Body of pancreas (tissue), 4 donors: ENCODE measurements at regions not wholly inside any gene's neighbourhood (a gene's known extent, or its start where the extent isn't known, plus 50 kb on each side); places are given as distances from the start of the nearest gene placed in this dataset.
"Not testable (repeated sequence)": the region's sequence is repeated elsewhere in the genome, so short reads cannot be mapped to it uniquely, and the experiment has no call there.

Source experiments
- ATAC-seq: fragments of 150-250 bp; one replicate; pipeline ENCODE4 v1.9.1; 2016
- DNase-seq, 4 donors: peaks; one replicate each; pipeline ENCODE4 v3.0.0-alpha.2; 2019
- H3K27ac ChIP-seq, 4 donors: fragments of 200-600 bp; sonication (generic); 1 replicate in 3 of 4; 2 replicates in 1 of 4; pipeline versions ENCODE4 v1.5.1 to v1.6.1; 2016 to 2019; ENCODE audit warnings: mild to moderate bottlenecking in 1 of 4, mixed read lengths in 1 of 4, moderate library complexity in 1 of 4
- H3K27me3 ChIP-seq, 2 donors: fragments of 200-600 bp; sonication (generic); one replicate each; pipeline ENCODE4 v1.6.0; 2016; ENCODE audit warnings: mild to moderate bottlenecking in 1 of 2
- H3K36me3 ChIP-seq, 2 donors: fragments of 200-600 bp; sonication (generic); replicated peaks in 1 of 2; 2 replicates each; pipeline ENCODE4 v1.5.1; 2016; ENCODE audit warnings: low read depth in 2 of 2; ENCODE audit not compliant: insufficient read depth in 1 of 2
- H3K4me1 ChIP-seq: fragments of 200-600 bp; sonication (generic); one replicate; pipeline ENCODE4 v1.6.0; 2016
- H3K4me3 ChIP-seq, 2 donors: fragments of 200-600 bp; sonication (generic); 1 replicate in 1 of 2; 2 replicates in 1 of 2; pipeline ENCODE4 v1.5.1; 2016 to 2019
- H3K9me3 ChIP-seq, 3 donors: fragments of 200-600 bp; sonication (generic); 1 replicate in 2 of 3; 2 replicates in 1 of 3; pipeline ENCODE4 v1.5.1; 2016
- CTCF ChIP-seq, 7 experiments: fragments of 450-650 bp in 4 of 7; fragments of 200-600 bp in 3 of 7; sonication (generic) in 3 of 7; IDR thresholded peaks; one replicate each; pipeline ENCODE4 v1.5.1; 2016 to 2019; ENCODE audit warnings: antibody characterized with exemption in 7 of 7
- POLR2A ChIP-seq, 3 donors: fragments of 450-650 bp; IDR thresholded peaks; one replicate each; pipeline ENCODE4 v1.6.1; 2016; ENCODE audit warnings: antibody characterized with exemption in 3 of 3, mild to moderate bottlenecking in 2 of 3
- WGBS, 2 donors: methylation state at CpG; one replicate each; pipeline ENCODE4 v1.1.5; 2017; 5-methylcytosine and 5-hydroxymethylcytosine counted together
- intact Hi-C: fragments of 100-400 bp; cut with DNase I; formaldehyde crosslinking; loops from one replicate; pipeline ENCODE4 v1.15.1; 2023

DNA sequence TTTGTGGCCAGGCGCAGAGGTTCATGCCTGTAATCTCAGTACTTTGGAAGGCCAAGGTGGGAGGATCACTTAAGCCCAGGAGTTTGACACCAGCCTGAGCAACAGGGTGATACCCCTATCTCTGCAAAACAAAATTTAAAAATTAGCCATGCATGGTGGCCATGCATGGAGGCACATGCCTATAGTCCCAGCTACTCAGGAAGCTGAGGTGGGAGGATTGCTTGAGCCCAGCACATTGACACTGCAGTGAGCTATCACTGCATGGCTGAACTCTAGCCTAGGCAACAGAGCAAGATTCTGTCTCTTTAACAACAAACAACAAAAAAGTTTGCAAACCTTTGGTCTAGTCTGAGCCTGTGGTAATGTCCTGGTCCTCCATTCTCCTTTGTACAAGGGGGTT is 69.2 kb upstream of the CNEP1R1 start:
- no peaks in the 10 kb centered on the region for H3K9me3 ChIP-seq
- 92 to 95% methylated on average over 1 of the region's 1 CpG for WGBS, 2 donors
- H3K4me1 ChIP-seq: no peaks in the 10 kb centered on the region
- no peak for DNase-seq
- H3K36me3 ChIP-seq: no peaks in the 10 kb centered on the region
- intact Hi-C loops: no loop called here
- no peaks in the 10 kb centered on the region for H3K27me3 ChIP-seq
- no peak overlapping the region for H3K27ac ChIP-seq
- TF ChIP-seq POLR2A (IDR thresholded peaks at IDR 0.05) (no peak), CTCF (IDR thresholded peaks at IDR 0.05) (no peak)
- ATAC-seq: no peak
- no peak overlapping the region for H3K4me3 ChIP-seq

GRCh38 chr16:49956915-49957314 is 68.1 kb upstream of the CNEP1R1 start:
- ATAC-seq (no peak), DNase-seq (no peak)
- intact Hi-C loops: no loop called here
- no peaks in the 10 kb centered on the region for H3K9me3 ChIP-seq
- TF ChIP-seq POLR2A (IDR thresholded peaks at IDR 0.05): no peak
- TF ChIP-seq CTCF (IDR thresholded peaks at IDR 0.05): no peak
- no peaks in the 10 kb centered on the region for H3K27me3 ChIP-seq
- no peak overlapping the region for H3K4me3 ChIP-seq
- H3K36me3 ChIP-seq: no peaks in the 10 kb centered on the region
- 38 to 40% methylated on average over 4 of the region's 4 CpGs for WGBS, 2 donors
- no peaks in the 10 kb centered on the region for H3K4me1 ChIP-seq
- H3K27ac ChIP-seq: no peak overlapping the region

DNA sequence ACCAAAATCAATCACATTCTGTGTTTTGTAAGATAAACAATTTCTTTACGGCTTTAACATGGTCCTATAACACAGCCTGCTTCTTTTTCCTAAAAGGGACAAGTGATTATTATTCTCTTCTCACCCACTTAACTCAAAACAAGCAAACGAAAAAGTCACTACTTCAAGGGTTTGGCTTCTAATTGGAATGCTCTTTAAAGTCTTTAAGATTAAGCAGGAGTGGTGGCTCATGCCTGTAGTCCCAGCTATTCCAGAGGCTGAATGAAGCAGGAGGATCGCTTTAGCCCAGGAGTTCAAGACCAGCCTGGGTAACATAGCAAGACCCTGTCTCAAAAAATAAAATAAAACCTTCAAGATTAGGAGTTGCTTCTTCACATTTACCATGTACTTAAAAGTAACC is 66.6 kb upstream of the CNEP1R1 start:
- Histone ChIP-seq H3K4me3 (no peak overlapping the region), H3K27ac (no peak overlapping the region), H3K4me1 (no peaks in the 10 kb centered on the region), H3K9me3 (no peaks in the 10 kb centered on the region), H3K36me3 (no peaks in the 10 kb centered on the region), H3K27me3 (no peaks in the 10 kb centered on the region)
- TF ChIP-seq CTCF (IDR thresholded peaks at IDR 0.05): no peak
- TF ChIP-seq POLR2A (IDR thresholded peaks at IDR 0.05): no peak
- ATAC-seq (no peak), DNase-seq (no peak)
- WGBS, 2 donors: 71 to 73% methylated on average over 3 of the region's 3 CpGs
- intact Hi-C loops: no loop called here

GRCh38 chr16:49959552-49960277 is 65.3 kb upstream of the CNEP1R1 start:
- Histone ChIP-seq H3K4me3 (no peak overlapping the region), H3K27me3 (no peaks in the 10 kb centered on the region), H3K36me3 (no peaks in the 10 kb centered on the region), H3K9me3 (no peaks in the 10 kb centered on the region), H3K27ac (no peak overlapping the region), H3K4me1 (no peaks in the 10 kb centered on the region)
- TF ChIP-seq POLR2A (IDR thresholded peaks at IDR 0.05) (no peak), CTCF (IDR thresholded peaks at IDR 0.05) (no peak)
- DNase-seq: no peak
- intact Hi-C loops: no loop called here
- no peak for ATAC-seq
- 78 to 79% methylated on average over 11 of the region's 11 CpGs for WGBS, 2 donors

GRCh38 chr16:49961089-49961488 is 63.9 kb upstream of the CNEP1R1 start:
- WGBS, 2 donors: 19 to 30% methylated on average over 3 of the region's 3 CpGs
- no peak for ATAC-seq
- Histone ChIP-seq H3K4me1 (no peaks in the 10 kb centered on the region), H3K27ac (no peak overlapping the region), H3K27me3 (no peaks in the 10 kb centered on the region), H3K9me3 (no peaks in the 10 kb centered on the region), H3K4me3 (no peak overlapping the region), H3K36me3 (no peaks in the 10 kb centered on the region)
- no peak for TF ChIP-seq CTCF (IDR thresholded peaks at IDR 0.05)
- no peak for TF ChIP-seq POLR2A (IDR thresholded peaks at IDR 0.05)
- intact Hi-C loops: no loop called here
- no peak for DNase-seq

DNA sequence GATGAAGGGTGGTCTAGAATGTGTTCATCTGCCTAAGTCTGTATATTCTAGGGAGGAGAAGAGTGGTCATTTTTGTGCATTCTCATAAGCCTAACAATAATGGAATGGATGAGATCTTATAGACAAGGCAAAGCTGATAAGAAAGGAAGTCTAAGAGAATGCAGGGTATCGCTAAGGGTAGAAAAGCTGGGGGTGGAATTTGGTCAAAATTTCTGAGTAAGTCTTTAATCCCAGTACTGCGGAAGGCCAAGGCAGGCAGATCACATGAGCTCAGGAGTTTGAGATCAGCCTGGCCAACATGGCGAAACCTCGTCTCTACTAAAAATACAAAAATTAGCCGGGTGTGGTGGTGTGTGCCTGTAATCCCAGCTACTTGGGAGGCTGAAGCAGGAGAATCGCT is 62.5 kb upstream of the CNEP1R1 start:
- H3K27ac ChIP-seq, H3K4me3 ChIP-seq, ATAC-seq, DNase-seq, H3K27me3 ChIP-seq, intact Hi-C loops, H3K9me3 ChIP-seq, H3K4me1 ChIP-seq, H3K36me3 ChIP-seq: not testable (repeated sequence)
- WGBS, 2 donors: 93 to 96% methylated on average over 6 of the region's 6 CpGs
